Adrenal gland (tissue), 9 donors: ENCODE measurements at regions not wholly inside any gene's neighbourhood (a gene's known extent, or its start where the extent isn't known, plus 50 kb on each side); places are given as distances from the start of the nearest gene placed in this dataset.

Source experiments
- DNase-seq, 7 donors: peaks; one replicate each; pipeline ENCODE4 v3.0.0-alpha.2; 2019 to 2020
- H3K27ac ChIP-seq, 5 donors: fragments of 200-600 bp; sonication (generic) in 4 of 5; 1 replicate in 3 of 5; 2 replicates in 2 of 5; pipeline versions ENCODE4 v1.5.1 to v1.8.0; 2016 to 2020; ENCODE audit warnings: mild to moderate bottlenecking in 1 of 5
- H3K27me3 ChIP-seq: fragments of 200-600 bp; 2 replicates; pipeline ENCODE4 v1.8.0; 2021
- H3K36me3 ChIP-seq, 2 donors: fragments of 200-600 bp; replicated peaks in 1 of 2; 1 replicate in 1 of 2; 2 replicates in 1 of 2; pipeline versions ENCODE4 v1.5.1 to v1.8.0; 2018 to 2022
- H3K4me1 ChIP-seq, 2 donors: fragments of 200-600 bp; replicated peaks in 1 of 2; 1 replicate in 1 of 2; 2 replicates in 1 of 2; pipeline versions ENCODE4 v1.5.1 to v1.8.0; 2018 to 2021
- H3K4me3 ChIP-seq, 4 donors: fragments of 200-600 bp; sonication (generic) in 3 of 4; one replicate each; pipeline ENCODE4 v1.5.1; 2016 to 2018
- H3K9me3 ChIP-seq, 3 donors: fragments of 200-600 bp; sonication (generic) in 1 of 3; replicated peaks in 1 of 3; 1 replicate in 2 of 3; 2 replicates in 1 of 3; pipeline versions ENCODE4 v1.5.1 to v1.8.0; 2016 to 2021
- CTCF ChIP-seq, 6 experiments: fragments of 450-650 bp in 4 of 6; fragments of 200-600 bp in 2 of 6; sonication (generic) in 1 of 6; IDR thresholded peaks; 1 replicate in 5 of 6; 2 replicates in 1 of 6; pipeline versions ENCODE4 v1.5.1 to v1.8.0; 2016 to 2021; ENCODE audit warnings: antibody characterized with exemption in 6 of 6, mild to moderate bottlenecking in 2 of 6, moderate library complexity in 1 of 6
- POLR2A ChIP-seq, 2 donors: fragments of 450-650 bp; IDR thresholded peaks; one replicate each; pipeline ENCODE4 v1.6.1; 2017; ENCODE audit warnings: antibody characterized with exemption in 2 of 2, mild to moderate bottlenecking in 2 of 2, moderate library complexity in 1 of 2
- WGBS, 4 donors: extraction: QIAGEN DNeasy Blood & Tissue Kit in 2 of 4; methylation state at CpG; one replicate each; pipeline versions ENCODE4 v1.1.5 to v1.1.7; 2013 to 2017; 5-methylcytosine and 5-hydroxymethylcytosine counted together
- intact Hi-C, 2 donors: fragments of 100-400 bp; cut with DNase I; formaldehyde crosslinking; loops; one replicate each; pipeline versions ENCODE4 v1.14.1 to v1.15.0; 2022 to 2023
- donor health status: healthy with polysubstance abuse.
- donor health status: Bipolar disorder and iron deficiency.
- donor health status: DM: yes; HTN: yes; CAD: no.
- donor health status: DM: no; HTN: no; CAD: no.
- donor health status: DM: no; HTN: no; CAD: no.

- Histone ChIP-seq H3K27me3 (no peaks in the 10 kb centered on the region), H3K9me3 (no peaks in the 10 kb centered on the region), H3K4me1 (no peaks in the 10 kb centered on the region), H3K27ac (no peak overlapping the region), H3K4me3 (no peak overlapping the region), H3K36me3 (no peaks in the 10 kb centered on the region)
- DNase-seq: no peak
- 78 to 84% (median 81%) methylated on average over 5 of the region's 5 CpGs for WGBS, 4 donors
- TF ChIP-seq POLR2A (IDR thresholded peaks at IDR 0.05) (no peak), CTCF (IDR thresholded peaks at IDR 0.05) (no peak)
- intact Hi-C loops: no loop called here
Measured at GRCh38 chr9:87787735-87788134, 61.8 kb downstream of the CTSL start.

GRCh38 chr9:87792831-87793288 is 66.9 kb downstream of the CTSL start:
- Histone ChIP-seq H3K36me3 (no peaks in the 10 kb centered on the region), H3K27me3 (no peaks in the 10 kb centered on the region), H3K27ac (peak overlapping the region in 3 of 5 donors; percentile 51 to 82 (median 53)), H3K4me3 (peak overlapping the region in 1 of 4 donors; percentile 16), H3K9me3 (no peaks in the 10 kb centered on the region), H3K4me1 (no peaks in the 10 kb centered on the region)
- peak; percentile 33 to 85 (median 61) for DNase-seq
- WGBS, 4 donors: 67 to 77% (median 74%) methylated on average over 6 of the region's 6 CpGs
- intact Hi-C loops: loop anchor here in 1 of 2 donors (10.0 kb wide), 1 partner anchor 78 kb away; no protein-coding TSS in a partner anchor
- peak in 2 of 6 experiments; percentile 27 to 31 for TF ChIP-seq CTCF (IDR thresholded peaks at IDR 0.05)
- no peak for TF ChIP-seq POLR2A (IDR thresholded peaks at IDR 0.05)

- H3K27me3 ChIP-seq: no peaks in the 10 kb centered on the region
- no peaks in the 10 kb centered on the region for H3K36me3 ChIP-seq
- TF ChIP-seq CTCF (IDR thresholded peaks at IDR 0.05) (no peak), POLR2A (IDR thresholded peaks at IDR 0.05) (no peak)
- DNase-seq: peak in 4 of 7 donors; percentile 14 to 38 (median 27)
- peak overlapping the region in 1 of 4 donors; percentile 16 for H3K4me3 ChIP-seq
- no peaks in the 10 kb centered on the region for H3K9me3 ChIP-seq
- WGBS, 4 donors: 24 to 49% (median 35%) methylated on average over 6 of the region's 6 CpGs
- peak overlapping the region in 3 of 5 donors; percentile 51 to 82 (median 53) for H3K27ac ChIP-seq
- no peaks in the 10 kb centered on the region for H3K4me1 ChIP-seq
- intact Hi-C loops: loop anchor here in 1 of 2 donors (10.0 kb wide), 1 partner anchor 78 kb away; no protein-coding TSS in a partner anchor
Measured at GRCh38 chr9:87793292-87793691, 67.4 kb downstream of the CTSL start.

GRCh38 chr9:87795178-87795577 is 69.3 kb downstream of the CTSL start:
- H3K4me1 ChIP-seq: no peaks in the 10 kb centered on the region
- WGBS, 4 donors: 60 to 87% (median 77%) methylated on average over 4 of the region's 4 CpGs
- TF ChIP-seq CTCF (IDR thresholded peaks at IDR 0.05): no peak
- TF ChIP-seq POLR2A (IDR thresholded peaks at IDR 0.05): no peak
- no peak overlapping the region for H3K27ac ChIP-seq
- intact Hi-C loops: loop anchor here in 1 of 2 donors (10.0 kb wide), 1 partner anchor 80 kb away; no protein-coding TSS in a partner anchor
- H3K27me3 ChIP-seq: no peaks in the 10 kb centered on the region
- DNase-seq: no peak
- no peaks in the 10 kb centered on the region for H3K9me3 ChIP-seq
- no peaks in the 10 kb centered on the region for H3K36me3 ChIP-seq
- H3K4me3 ChIP-seq: no peak overlapping the region
